ENCODE measurements at regions not wholly inside any gene's neighbourhood (a gene's known extent, or its start where the extent isn't known, plus 50 kb on each side); places are given as distances from the start of the nearest gene placed in this dataset.

DNA sequence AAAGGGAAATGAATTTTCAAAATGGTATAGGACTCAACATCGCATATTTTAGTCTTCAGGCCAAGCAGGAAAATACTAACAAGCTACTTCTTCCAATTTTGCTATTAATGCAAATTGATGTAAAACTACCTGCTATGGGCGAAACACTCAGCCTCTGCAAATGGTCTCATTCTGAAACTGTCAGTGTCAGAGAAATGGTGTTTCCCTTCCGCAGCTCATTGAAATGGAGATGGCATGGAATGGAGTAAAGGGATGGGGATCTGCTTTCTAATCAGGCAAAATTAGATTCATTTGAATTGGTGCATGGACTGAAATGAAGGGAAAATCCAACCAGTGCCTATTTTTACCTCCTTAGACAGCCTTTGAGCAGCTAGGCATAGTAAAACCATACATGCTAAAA lies 80.4 kb upstream of the EEA1 start:
- no peak for TF ChIP-seq CTCF (IDR thresholded peaks at IDR 0.05; ENCODE audit: low read depth, low read length, poor library complexity, severe bottlenecking)
- no peak for TF ChIP-seq EZH2phosphoT487 (IDR thresholded peaks at IDR 0.05; ENCODE audit: borderline replicate concordance, low read length)

Data from DOHH2 (cell line).